GM03348 (cell line): ENCODE measurements at regions not wholly inside any gene's neighbourhood (a gene's known extent, or its start where the extent isn't known, plus 50 kb on each side); places are given as distances from the start of the nearest gene placed in this dataset.

Experiments used
- DNase-seq: peaks from one replicate; pipeline ENCODE4 v3.0.0; 2012; ENCODE audit warnings: low spot score

GRCh38 chr14:104277416-104278213, 139.2 kb downstream of the KIF26A start:
- no peak for DNase-seq

GRCh38 chr14:104278214-104278534, 139.8 kb downstream of the KIF26A start:
- DNase-seq, result no peak

GRCh38 chr14:104280085-104280901, 141.9 kb downstream of the KIF26A start:
- DNase-seq, result no peak

- no peak for DNase-seq
Measured at GRCh38 chr14:104280902-104281767, 142.7 kb downstream of the KIF26A start.

DNA sequence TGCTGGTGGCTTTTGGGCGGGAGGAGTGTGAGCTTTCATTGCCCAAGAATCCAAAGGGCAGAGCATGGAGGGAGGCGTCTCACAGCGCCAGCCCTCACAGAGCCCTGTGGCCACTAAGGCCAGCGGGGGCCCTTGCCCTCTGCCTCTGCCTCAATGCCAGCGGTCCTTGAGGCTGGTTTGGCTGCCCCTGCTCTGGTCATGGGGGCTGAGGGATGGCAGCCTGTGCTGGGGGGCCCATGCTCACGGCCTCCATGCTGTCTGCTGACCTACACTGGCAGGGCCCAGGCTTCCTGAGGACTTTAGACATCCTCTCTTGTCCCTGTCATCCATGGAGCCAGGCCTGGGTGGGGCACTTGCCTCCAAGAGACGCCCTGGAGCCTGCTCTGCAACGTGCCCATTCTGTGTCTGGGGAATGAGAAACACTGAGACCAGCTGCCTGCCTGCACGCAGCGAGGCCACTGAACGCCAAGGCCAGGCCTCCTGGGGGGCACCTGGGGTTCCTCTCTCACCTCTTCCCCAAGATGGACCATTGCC, 143.4 kb downstream of the KIF26A start:
- no peak for DNase-seq

DNA sequence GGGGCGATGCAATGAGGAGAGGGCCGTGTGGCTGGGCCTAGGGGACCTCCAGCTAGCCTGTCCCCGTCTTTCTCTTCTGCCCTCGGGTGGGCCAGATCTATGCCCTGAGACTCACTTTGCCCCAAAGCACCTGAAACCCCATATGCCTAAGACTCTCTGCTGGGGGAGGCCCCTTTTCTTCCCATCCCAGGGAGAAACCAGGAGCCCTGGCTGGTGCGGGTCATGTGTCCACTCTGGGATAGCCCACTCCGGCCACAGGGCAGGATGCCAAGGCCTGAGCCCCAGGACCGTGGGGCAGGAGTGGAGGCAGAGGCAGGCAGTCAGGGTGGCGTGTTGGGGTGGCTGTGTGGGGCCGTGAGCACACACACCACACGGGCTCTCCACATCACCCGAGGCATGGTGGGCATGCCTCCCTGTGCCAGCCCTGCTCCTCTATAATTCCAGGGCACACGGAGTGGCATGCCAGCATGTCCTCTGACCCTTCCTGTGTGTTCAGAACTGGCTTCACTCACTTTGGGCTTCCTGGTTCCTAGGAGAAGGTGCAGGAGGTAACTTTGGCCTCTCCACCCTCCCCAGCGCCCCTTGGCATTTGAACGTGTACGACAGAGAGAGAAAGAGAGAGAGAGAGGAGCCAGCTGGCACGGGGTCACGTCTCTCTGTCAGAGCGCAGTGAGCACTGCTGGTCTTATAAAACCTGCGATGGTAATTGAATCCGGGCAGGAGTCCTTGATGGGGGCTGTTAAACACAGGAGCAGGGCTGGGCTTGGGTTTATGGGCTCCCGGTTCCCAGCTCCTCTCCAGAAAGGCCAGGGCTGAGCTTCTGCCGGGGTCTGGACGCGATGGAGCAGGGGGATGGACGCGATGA, 144.2 kb downstream of the KIF26A start:
- no peak for DNase-seq

DNA sequence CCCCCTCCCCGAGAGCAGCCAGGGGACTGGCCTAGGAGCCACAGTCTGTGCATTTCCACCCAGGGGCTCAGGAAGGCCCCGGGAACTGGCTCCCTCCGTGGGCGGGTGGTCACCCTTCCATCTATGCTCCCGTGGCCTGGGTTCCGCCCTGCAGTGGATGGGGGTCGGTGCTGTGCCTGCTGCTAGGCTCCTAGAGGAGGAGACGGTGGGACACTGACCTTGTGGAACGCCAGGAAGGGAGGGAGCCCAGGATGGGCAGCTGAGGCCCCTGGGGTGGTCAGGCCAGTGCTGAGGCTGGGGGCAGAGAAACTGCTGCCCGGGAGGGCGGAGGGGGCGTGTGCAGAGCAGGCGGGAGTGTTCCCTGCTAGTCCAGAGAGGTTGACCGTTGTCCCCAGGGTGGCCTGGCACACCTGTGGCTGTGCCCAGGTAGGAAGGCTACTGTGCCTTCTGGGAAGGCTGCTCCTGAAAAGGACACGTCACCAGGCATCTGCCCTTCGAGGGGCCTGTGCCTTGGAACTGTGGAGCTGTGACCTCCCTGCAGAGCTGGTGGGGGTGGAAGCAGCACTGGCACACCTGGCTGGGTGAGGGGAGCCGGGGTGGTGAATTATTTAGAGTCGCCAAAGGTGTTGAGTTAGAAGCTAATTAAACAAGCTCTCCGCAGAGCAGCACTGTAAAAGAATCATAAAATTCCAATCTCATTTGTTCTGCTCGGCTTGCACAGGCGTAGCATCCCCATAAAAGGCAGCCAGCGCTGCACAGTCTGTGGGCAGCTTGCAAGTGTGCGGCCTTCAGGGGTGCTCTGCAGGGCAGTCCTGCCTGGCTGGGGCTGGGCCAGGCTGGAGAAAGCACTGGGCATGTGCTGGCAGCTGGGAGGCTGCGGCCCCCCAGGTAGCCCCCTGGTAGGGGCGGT, 145.1 kb downstream of the KIF26A start:
- DNase-seq, result no peak

DNA sequence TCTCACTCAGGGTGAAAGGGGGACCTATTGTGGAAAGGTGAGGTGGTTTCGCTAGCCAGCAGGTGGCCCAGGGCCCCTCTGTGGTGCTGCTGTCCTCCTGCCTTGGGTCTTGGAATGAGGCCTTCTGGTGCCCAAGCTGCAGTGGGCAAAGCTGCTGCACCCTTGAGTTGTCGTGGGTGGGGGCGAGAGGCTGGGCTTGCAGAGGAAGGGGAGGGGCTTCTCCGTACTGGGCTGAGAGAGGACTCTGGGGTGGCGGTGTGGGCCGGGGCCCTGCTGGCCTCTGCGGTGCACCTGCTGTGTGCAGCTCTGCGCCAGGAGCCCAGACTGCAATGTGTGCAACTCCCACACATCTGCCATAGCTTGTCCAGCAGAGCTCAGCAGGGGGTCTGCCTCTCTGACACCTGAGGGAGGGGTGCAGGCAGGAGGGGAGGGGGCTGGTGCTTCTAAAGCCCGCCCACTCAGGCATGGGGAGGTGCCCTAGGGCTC, 145.8 kb downstream of the KIF26A start:
- no peak for DNase-seq

DNA sequence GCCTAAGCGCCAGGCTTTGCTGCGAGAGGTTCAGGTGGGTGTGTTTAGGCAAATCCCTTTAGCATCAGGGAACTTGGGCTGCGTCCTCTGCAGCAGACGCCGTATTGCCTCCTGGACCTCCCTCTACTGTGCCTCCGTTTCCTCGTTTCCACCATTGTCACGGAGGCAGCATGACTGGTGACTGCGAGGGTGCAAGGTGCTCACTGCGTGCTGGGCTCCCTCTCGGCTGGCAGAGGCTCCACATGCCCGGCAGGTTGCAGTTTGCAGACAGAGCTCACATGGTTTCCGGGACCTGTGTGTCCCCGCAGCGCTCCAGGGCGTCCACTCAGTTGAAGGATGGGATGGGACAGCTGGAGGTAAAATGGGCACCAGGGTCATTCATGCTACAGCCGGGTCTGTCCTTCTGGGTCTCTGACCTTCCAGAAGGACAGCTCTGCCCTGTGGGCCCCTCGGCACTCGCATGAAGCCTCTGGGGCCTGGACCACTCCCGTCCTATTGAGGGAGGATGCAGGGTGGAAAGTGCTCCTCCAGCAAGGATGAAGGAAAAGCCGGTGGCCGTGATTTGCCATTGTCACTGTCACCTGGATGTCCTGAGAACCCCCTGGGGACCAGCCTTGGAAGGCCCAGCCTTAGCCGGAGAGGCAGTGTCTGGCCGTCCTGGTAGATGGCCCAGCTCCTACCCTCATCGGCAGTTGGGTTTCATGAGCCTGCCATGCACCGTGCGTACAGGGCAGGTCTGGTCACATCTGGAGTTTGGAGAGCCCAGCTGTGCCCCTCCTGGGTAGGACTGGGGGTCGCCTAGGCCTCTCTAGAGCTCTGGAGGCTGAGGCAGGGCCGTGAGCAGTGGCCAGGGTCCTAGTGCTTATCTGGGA, 146.5 kb downstream of the KIF26A start:
- DNase-seq, result no peak

DNA sequence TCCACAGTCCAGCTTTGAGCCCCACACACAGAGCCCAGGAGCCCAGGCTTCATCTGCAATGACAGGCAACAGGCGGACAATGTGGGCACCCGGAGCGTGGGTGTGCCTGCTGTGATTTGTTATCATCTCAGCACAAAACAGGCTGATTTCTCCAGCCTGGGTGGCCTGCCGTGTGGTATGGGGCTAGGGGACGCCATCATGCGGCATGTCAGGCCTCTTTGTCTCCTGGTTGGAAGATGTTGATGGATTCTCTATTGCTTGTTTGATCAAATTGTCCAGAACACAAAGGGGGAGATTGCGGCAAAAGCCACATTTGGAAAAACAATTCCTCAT, 147.1 kb downstream of the KIF26A start:
- DNase-seq, result no peak

- no peak for DNase-seq
Measured at GRCh38 chr14:104286086-104286485, 147.7 kb downstream of the KIF26A start.

DNA sequence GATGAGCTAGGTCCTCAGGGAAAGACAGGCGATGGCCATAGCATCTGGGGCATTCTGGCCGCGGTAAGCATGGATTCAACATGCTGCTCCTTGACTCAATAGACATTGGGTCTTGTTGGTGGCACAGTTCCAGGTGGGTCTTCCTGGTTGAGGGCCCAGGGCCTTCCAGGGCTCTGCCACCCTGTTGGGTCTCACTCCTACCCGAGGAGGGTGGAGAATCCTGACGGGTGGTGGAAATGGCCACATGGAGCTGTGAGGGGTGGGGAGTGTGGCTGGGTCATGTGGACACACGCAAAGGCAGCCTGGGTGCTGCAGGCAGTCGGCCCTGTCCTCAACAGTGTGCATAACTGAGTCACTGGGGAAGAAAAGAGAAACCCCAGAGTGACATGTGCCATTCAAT, 148.1 kb downstream of the KIF26A start:
- DNase-seq, result no peak

GRCh38 chr14:104287301-104288009, 149.1 kb downstream of the KIF26A start:
- DNase-seq, result no peak

DNA sequence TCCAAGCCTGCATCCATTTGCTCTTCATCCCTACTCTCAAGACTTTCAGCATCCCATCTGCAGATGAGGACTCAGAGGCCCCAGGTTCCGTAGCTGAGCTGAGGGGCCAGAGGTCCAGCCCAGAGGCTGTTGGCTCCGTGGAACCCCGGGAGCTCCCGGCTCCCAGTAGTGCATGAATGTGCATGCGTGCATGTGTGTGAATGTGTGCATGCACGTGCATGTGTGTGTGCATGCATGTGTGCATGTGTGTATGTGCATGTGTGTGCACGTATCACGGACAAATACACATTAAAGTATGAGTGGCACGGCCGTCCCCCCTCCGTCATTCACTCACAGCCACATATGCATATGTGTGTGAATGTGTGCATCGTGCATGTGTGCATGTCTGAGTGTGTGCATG, 149.9 kb downstream of the KIF26A start:
- DNase-seq, result no peak

DNA sequence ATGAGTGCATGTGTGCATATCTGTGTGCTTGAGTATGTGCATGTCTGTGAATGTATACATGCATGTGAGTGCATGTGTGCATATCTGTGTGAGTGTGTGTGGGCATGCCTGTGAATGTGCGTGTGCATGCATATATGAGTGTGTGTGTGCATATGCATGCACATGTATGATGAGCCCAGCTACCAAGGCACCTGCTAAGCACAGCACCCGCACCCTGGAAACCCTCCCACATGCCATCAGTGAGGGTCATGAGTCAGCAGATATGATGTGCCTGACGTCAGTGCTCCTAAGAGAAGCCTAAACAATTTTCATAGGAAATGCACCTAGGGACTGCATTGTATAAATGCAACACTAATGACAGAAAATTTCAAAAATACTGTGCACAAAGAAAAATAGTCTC, 151.1 kb downstream of the KIF26A start:
- no peak for DNase-seq

- DNase-seq, result no peak
Measured at GRCh38 chr14:104290058-104290667, 151.8 kb downstream of the KIF26A start.

GRCh38 chr14:104290756-104291122, 152.4 kb downstream of the KIF26A start:
- no peak for DNase-seq
